ENCODE measurements at regions not wholly inside any gene's neighbourhood (a gene's known extent, or its start where the extent isn't known, plus 50 kb on each side); places are given as distances from the start of the nearest gene placed in this dataset.
"Not testable (repeated sequence)": the region's sequence is repeated elsewhere in the genome, so short reads cannot be mapped to it uniquely, and the experiment has no call there.

DNA sequence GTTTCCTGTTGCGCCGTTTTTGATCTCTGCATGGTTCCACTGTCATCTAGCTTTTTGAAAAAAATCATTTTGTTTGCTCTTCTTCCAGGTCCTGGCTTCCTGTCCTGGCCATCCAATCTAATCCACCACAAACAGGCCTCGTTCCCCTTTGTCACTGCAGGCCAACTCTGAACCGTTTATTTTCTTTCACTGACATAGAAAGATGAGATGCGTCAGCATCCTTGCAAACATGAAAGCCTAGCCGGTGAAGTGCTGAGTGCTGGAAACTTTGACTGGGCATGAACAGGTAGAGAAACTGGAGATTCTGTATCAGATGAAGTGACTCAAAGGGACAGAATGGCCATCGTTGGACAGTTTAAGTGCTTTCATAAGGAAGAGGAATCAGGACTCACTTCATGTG, 1247.8 kb downstream of the TYW1 start:
- no peaks in the 10 kb centered on the region for H3K27me3 ChIP-seq (ENCODE audit: control insufficient read depth, insufficient read depth, low read length)
- no peaks in the 10 kb centered on the region for H3K4me1 ChIP-seq (ENCODE audit: control insufficient read depth, insufficient read depth, low read length)
- no peak overlapping the region for H3K4me2 ChIP-seq (ENCODE audit: low read length)
- H3K9me3 ChIP-seq (replicated peaks; ENCODE audit: low read length), result peaks cover 13% of the 10 kb centered on the region
- no peaks in the 10 kb centered on the region for H3K36me3 ChIP-seq (ENCODE audit: insufficient read depth, low read length)
- no peak overlapping the region for H3K9ac ChIP-seq (ENCODE audit: low read depth, low read length)
- H3K4me3 ChIP-seq (ENCODE audit: low read length), result no peak overlapping the region

DNA sequence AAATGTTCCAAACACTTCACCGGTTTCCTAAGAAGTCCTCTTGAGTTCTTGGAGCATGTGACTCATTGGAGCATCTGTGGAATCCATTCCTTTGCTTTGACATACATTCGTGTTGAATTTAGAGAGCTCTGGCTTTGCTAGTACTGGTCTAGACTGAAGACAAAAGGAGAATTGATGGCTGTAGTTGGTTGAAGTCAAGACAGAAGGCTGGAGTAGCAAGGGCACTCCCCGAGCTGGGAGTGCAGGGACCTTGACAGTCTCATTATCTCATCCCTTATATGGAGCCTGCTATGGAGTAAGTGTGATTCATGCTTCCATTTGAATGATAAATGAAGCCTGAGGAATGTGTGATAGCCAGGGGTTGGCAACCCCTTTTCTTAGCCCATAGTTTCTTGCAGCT, 1249.1 kb downstream of the TYW1 start:
- Histone ChIP-seq H3K9ac (ENCODE audit: low read depth, low read length) (no peak overlapping the region), H3K4me1 (ENCODE audit: control insufficient read depth, insufficient read depth, low read length) (no peaks in the 10 kb centered on the region), H3K9me3 (replicated peaks; ENCODE audit: low read length) (peaks cover 13% of the 10 kb centered on the region), H3K27me3 (ENCODE audit: control insufficient read depth, insufficient read depth, low read length) (no peaks in the 10 kb centered on the region), H3K4me3 (ENCODE audit: low read length) (no peak overlapping the region), H3K4me2 (ENCODE audit: low read length) (no peak overlapping the region), H3K36me3 (ENCODE audit: insufficient read depth, low read length) (no peaks in the 10 kb centered on the region)

DNA sequence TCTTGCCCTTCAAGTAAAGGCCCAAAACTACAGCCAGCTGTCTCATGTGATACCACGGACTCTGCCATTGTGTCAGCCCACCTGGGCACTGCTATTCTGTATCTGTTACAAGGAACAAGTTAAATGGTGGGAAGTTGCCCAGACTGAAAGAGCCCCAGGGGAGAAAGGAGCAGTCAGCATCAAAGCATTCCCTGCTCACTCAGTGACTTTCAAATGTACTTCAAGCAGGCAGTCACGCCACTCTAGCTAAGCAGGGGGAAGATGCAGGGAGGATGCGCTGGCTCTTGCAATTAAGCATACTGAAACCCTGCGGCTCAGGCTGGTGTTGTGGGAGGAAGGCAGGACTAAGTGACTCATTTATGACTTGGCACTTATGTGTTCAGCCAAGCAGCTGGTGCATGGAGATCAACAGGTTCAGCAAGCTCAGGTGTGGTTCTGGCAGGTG, 1249.6 kb downstream of the TYW1 start:
- Histone ChIP-seq H3K4me2 (ENCODE audit: low read length) (no peak overlapping the region), H3K4me1 (ENCODE audit: control insufficient read depth, insufficient read depth, low read length) (no peaks in the 10 kb centered on the region), H3K27me3 (ENCODE audit: control insufficient read depth, insufficient read depth, low read length) (no peaks in the 10 kb centered on the region), H3K9me3 (replicated peaks; ENCODE audit: low read length) (peaks cover 13% of the 10 kb centered on the region), H3K4me3 (ENCODE audit: low read length) (no peak overlapping the region), H3K9ac (ENCODE audit: low read depth, low read length) (no peak overlapping the region), H3K36me3 (ENCODE audit: insufficient read depth, low read length) (no peaks in the 10 kb centered on the region)

DNA sequence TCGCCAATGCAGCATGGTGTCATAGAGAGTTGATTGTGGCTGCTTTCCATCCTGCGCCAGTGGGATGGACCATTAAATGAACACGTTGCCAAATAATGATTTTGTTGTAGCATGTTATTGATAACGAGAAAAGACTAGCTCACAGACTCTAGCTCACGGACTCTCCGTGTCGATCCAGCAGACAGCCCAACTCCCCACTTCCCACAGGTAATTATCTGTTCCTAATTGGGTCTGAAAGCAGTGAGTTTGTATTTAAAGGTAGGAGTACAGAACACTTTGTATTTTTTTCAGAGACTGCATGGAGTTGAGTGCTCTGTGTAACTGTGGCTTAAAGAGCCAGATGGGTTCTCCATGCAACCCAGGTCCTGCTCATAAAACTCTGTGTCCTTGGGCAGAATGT, 1250.5 kb downstream of the TYW1 start:
- no peaks in the 10 kb centered on the region for H3K4me1 ChIP-seq (ENCODE audit: control insufficient read depth, insufficient read depth, low read length)
- no peak overlapping the region for H3K4me3 ChIP-seq (ENCODE audit: low read length)
- no peaks in the 10 kb centered on the region for H3K27me3 ChIP-seq (ENCODE audit: control insufficient read depth, insufficient read depth, low read length)
- H3K9me3 ChIP-seq (replicated peaks; ENCODE audit: low read length), result peaks cover 15% of the 10 kb centered on the region
- H3K9ac ChIP-seq (ENCODE audit: low read depth, low read length), result no peak overlapping the region
- H3K4me2 ChIP-seq (ENCODE audit: low read length), result no peak overlapping the region
- H3K36me3 ChIP-seq (ENCODE audit: insufficient read depth, low read length), result no peaks in the 10 kb centered on the region

DNA sequence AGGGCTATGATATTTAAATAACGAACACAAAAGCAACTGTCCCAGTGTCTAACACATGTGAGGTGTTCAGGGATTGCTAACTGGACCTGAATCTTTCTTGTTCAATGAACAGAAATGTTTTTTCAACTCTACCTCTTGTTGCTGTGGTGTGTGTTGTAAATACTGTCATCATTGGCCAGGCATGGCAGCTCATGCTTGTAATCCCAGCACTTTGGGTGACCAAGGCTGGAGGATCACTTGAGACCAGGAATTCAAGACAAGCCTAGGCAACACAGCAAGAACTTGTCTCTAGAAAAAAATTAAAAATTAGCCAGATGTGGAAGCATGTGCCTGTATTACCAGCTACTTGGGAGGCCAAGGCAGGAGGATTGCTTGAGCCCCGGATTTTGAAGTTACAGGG, 1250.9 kb downstream of the TYW1 start:
- peaks cover 17% of the 10 kb centered on the region for H3K9me3 ChIP-seq (replicated peaks; ENCODE audit: low read length)
- H3K36me3 ChIP-seq (ENCODE audit: insufficient read depth, low read length), result no peaks in the 10 kb centered on the region
- H3K4me3 ChIP-seq (ENCODE audit: low read length), result no peak overlapping the region
- H3K9ac ChIP-seq (ENCODE audit: low read depth, low read length), result no peak overlapping the region
- no peaks in the 10 kb centered on the region for H3K27me3 ChIP-seq (ENCODE audit: control insufficient read depth, insufficient read depth, low read length)
- H3K4me1 ChIP-seq (ENCODE audit: control insufficient read depth, insufficient read depth, low read length), result no peaks in the 10 kb centered on the region
- no peak overlapping the region for H3K4me2 ChIP-seq (ENCODE audit: low read length)

DNA sequence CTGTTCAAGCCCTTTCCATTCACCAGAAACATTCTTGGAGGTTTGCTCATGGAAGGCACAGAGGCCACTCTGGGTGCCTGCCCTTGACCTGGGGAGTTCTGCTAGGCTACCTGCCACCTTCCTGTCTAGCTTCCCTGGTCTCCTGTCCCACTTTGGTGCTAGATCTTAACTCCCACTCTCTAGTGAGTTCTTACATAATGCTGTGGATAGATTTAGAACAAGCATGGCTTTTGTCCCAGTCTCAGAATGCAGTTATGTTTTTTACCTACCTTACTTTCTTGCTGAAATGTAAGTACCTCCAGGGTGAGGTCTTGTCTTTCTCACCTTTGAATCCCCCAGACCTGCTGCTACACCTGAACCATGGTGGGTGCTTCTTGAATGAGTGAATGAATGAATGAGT, 1252.3 kb downstream of the TYW1 start:
- H3K36me3 ChIP-seq (ENCODE audit: insufficient read depth, low read length), result no peaks in the 10 kb centered on the region
- no peaks in the 10 kb centered on the region for H3K27me3 ChIP-seq (ENCODE audit: control insufficient read depth, insufficient read depth, low read length)
- peaks cover 18% of the 10 kb centered on the region for H3K9me3 ChIP-seq (replicated peaks; ENCODE audit: low read length)
- H3K4me1 ChIP-seq (ENCODE audit: control insufficient read depth, insufficient read depth, low read length), result no peaks in the 10 kb centered on the region
- no peak overlapping the region for H3K9ac ChIP-seq (ENCODE audit: low read depth, low read length)
- no peak overlapping the region for H3K4me2 ChIP-seq (ENCODE audit: low read length)
- H3K4me3 ChIP-seq (ENCODE audit: low read length), result no peak overlapping the region

DNA sequence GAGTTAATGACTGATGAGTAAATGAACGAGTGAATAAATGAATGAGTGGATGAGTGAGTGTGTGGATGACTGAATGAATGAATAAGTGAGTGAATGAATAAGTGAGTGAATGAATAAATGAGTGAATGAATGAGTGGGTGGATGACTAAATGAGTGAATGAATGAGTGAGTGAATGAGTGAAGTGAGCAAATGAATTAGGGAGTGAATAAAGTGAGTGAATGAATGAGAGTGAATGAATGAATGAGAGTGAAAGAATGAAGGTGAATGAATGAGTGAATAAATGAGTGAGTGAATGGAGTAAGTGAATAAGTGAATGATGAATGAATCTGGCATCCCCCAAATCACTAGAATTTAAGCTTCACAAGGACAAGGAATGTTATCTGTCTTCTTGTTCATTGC, 1253.0 kb downstream of the TYW1 start:
- H3K9me3 ChIP-seq (replicated peaks; ENCODE audit: low read length), result peaks cover 21% of the 10 kb centered on the region
- no peak overlapping the region for H3K4me3 ChIP-seq (ENCODE audit: low read length)
- H3K9ac ChIP-seq (ENCODE audit: low read depth, low read length), result no peak overlapping the region
- H3K27me3 ChIP-seq (ENCODE audit: control insufficient read depth, insufficient read depth, low read length), result no peaks in the 10 kb centered on the region
- H3K36me3 ChIP-seq (ENCODE audit: insufficient read depth, low read length), result no peaks in the 10 kb centered on the region
- no peaks in the 10 kb centered on the region for H3K4me1 ChIP-seq (ENCODE audit: control insufficient read depth, insufficient read depth, low read length)
- no peak overlapping the region for H3K4me2 ChIP-seq (ENCODE audit: low read length)

DNA sequence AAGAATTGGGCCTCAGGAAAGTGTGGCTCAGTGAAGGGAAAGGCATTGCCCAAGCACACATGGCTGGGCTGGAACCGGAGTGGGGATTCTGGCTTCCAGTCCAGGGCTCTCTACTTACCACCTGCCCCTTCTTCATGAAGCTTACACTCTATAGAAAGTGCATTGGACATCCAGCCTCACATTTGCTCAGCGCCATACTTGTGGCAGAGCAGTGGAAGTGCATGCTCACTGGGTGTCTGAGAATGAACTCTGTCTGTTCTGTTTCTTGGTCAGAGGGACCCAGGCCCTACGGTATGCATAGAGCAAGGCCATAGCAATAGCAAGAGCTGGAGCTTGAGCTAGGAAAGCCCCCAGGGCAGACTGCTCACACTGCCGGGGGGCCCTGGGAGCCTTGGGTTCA, 1253.5 kb downstream of the TYW1 start:
- H3K9me3 ChIP-seq (replicated peaks; ENCODE audit: low read length), result peaks cover 18% of the 10 kb centered on the region
- H3K4me2 ChIP-seq (ENCODE audit: low read length), result no peak overlapping the region
- no peak overlapping the region for H3K4me3 ChIP-seq (ENCODE audit: low read length)
- no peaks in the 10 kb centered on the region for H3K27me3 ChIP-seq (ENCODE audit: control insufficient read depth, insufficient read depth, low read length)
- no peak overlapping the region for H3K9ac ChIP-seq (ENCODE audit: low read depth, low read length)
- H3K4me1 ChIP-seq (ENCODE audit: control insufficient read depth, insufficient read depth, low read length), result no peaks in the 10 kb centered on the region
- H3K36me3 ChIP-seq (ENCODE audit: insufficient read depth, low read length), result no peaks in the 10 kb centered on the region

DNA sequence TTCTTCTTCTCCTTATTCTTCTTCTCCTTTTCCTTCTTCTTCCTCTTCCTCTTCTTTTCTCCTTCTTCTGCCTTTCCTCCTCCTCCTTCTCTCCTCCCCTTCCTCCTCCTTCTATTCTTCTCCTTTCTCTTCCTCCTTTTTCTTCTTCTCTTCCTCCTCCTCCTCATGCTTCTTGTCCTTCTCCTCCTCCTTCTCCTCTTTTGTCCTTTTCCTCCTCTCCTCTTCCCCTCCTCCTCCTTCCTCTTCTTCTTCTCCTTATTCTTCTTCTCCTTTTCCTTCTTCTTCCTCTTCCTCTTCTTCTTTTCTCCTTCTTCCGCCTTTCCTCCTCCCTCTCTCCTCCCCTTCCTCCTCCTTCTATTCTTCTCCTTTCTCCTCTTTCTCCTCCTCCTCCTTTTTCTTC, 1258.2 kb downstream of the TYW1 start:
- not testable (repeated sequence) for H3K4me2 ChIP-seq (ENCODE audit: low read length); H3K9ac ChIP-seq (ENCODE audit: low read depth, low read length); H3K27me3 ChIP-seq (ENCODE audit: control insufficient read depth, insufficient read depth, low read length); H3K4me1 ChIP-seq (ENCODE audit: control insufficient read depth, insufficient read depth, low read length); H3K4me3 ChIP-seq (ENCODE audit: low read length); H3K36me3 ChIP-seq (ENCODE audit: insufficient read depth, low read length)
- peaks cover 16% of the 10 kb centered on the region for H3K9me3 ChIP-seq (replicated peaks; ENCODE audit: low read length)

DNA sequence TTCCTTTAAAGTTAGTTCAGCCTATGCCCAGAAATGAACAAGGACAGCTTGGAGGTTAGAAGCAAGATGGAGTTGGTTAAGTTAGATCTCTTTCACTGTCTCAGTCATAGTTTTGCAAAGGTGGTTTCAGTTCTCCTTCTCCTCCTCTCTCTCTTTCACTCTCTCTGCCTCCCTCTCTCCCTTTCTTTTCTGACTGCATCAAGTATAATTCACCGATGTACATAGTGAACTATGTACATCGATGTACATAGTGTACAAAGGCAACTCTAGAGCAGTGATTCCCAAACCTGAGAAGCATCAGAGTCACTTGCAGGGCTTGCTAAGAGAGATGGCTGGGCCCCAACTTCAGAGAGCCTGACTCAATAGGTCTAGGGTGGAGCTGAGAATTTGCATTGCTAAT, 1259.7 kb downstream of the TYW1 start:
- no peaks in the 10 kb centered on the region for H3K27me3 ChIP-seq (ENCODE audit: control insufficient read depth, insufficient read depth, low read length)
- H3K4me1 ChIP-seq (ENCODE audit: control insufficient read depth, insufficient read depth, low read length), result no peaks in the 10 kb centered on the region
- H3K9ac ChIP-seq (ENCODE audit: low read depth, low read length), result no peak overlapping the region
- no peak overlapping the region for H3K4me2 ChIP-seq (ENCODE audit: low read length)
- H3K4me3 ChIP-seq (ENCODE audit: low read length), result no peak overlapping the region
- H3K36me3 ChIP-seq (ENCODE audit: insufficient read depth, low read length), result no peaks in the 10 kb centered on the region
- H3K9me3 ChIP-seq (replicated peaks; ENCODE audit: low read length), result peaks cover 16% of the 10 kb centered on the region

DNA sequence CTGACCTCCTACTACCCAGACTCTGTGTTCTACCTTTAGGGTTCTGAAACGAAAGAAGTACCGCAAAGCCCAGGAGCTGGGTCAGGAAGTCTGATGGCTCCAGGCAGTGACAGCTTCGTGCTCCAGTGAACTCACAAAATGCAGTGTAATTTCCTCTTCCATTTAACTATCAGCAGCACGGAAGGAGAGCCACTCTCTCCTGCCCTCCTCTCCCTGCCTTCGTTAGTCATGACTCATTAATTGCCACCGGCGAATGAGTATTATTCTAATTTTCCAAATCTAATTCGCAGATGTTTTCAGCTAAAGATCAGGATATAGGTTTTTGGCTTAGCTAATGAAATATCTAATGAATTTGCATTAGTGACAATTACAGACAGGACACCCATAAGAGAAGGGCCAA, 1262.0 kb downstream of the TYW1 start:
- H3K4me1 ChIP-seq (ENCODE audit: control insufficient read depth, insufficient read depth, low read length), result no peaks in the 10 kb centered on the region
- no peak overlapping the region for H3K4me2 ChIP-seq (ENCODE audit: low read length)
- peaks cover 16% of the 10 kb centered on the region for H3K9me3 ChIP-seq (replicated peaks; ENCODE audit: low read length)
- H3K4me3 ChIP-seq (ENCODE audit: low read length), result no peak overlapping the region
- no peak overlapping the region for H3K9ac ChIP-seq (ENCODE audit: low read depth, low read length)
- no peaks in the 10 kb centered on the region for H3K36me3 ChIP-seq (ENCODE audit: insufficient read depth, low read length)
- H3K27me3 ChIP-seq (ENCODE audit: control insufficient read depth, insufficient read depth, low read length), result no peaks in the 10 kb centered on the region

DNA sequence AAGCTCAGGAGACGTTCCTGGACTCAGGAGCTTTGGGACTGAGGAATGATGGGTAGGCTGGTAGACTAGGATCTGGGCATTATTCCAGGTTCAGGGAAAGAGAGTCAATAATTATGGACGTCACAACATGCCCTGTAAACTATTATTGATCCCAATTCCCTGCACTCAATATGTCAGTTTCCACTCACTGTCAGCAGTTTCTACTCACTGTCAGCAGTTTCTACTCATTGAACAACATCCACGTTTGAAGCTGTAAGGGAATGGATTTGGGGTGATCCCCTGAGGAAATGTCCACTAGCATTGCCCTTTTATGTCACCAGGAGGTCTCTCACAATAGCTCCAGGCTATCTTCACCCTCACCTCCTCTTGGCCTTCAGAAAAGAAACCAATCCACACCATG, 1268.6 kb downstream of the TYW1 start:
- no peak overlapping the region for H3K9ac ChIP-seq (ENCODE audit: low read depth, low read length)
- H3K9me3 ChIP-seq (replicated peaks; ENCODE audit: low read length), result peaks cover 8% of the 10 kb centered on the region
- H3K4me1 ChIP-seq (ENCODE audit: control insufficient read depth, insufficient read depth, low read length), result no peaks in the 10 kb centered on the region
- no peak overlapping the region for H3K4me3 ChIP-seq (ENCODE audit: low read length)
- no peaks in the 10 kb centered on the region for H3K36me3 ChIP-seq (ENCODE audit: insufficient read depth, low read length)
- no peaks in the 10 kb centered on the region for H3K27me3 ChIP-seq (ENCODE audit: control insufficient read depth, insufficient read depth, low read length)
- H3K4me2 ChIP-seq (ENCODE audit: low read length), result no peak overlapping the region

Measured in skeletal muscle satellite cell (primary cell).